Keratinocyte (primary cell): ENCODE measurements at regions not wholly inside any gene's neighbourhood (a gene's known extent, or its start where the extent isn't known, plus 50 kb on each side); places are given as distances from the start of the nearest gene placed in this dataset.
"Not testable (repeated sequence)": the region's sequence is repeated elsewhere in the genome, so short reads cannot be mapped to it uniquely, and the experiment has no call there.

ENCODE experiments used
- DNase-seq: peaks from one replicate; pipeline ENCODE4 v3.0.0-alpha.2; 2011; ENCODE audit warnings: low read depth, missing footprints, low spot score
- FAIRE-seq: peaks from 2 replicates; lab custom pipeline; 2011; peaks lifted over from hg19 to GRCh38; lab: Jason Lieb, UNC
- H2AFZ ChIP-seq: 2 replicates; pipeline ENCODE4 v1.6.0; 2012; ENCODE audit warnings: low read length, control low read depth, inconsistent platforms; ENCODE audit not compliant: control insufficient read depth
- H3K27ac ChIP-seq: 2 replicates; pipeline ENCODE4 v1.5.1; 2011; ENCODE audit warnings: low read length; ENCODE audit not compliant: control insufficient read depth, insufficient read depth
- H3K27me3 ChIP-seq: 3 replicates; pipeline ENCODE4 v1.6.0; 2011; ENCODE audit warnings: low read length; ENCODE audit not compliant: control insufficient read depth, insufficient read depth; ENCODE audit errors: extremely low read depth
- H3K36me3 ChIP-seq, 2 experiments: 2 replicates in 1 of 2; 3 replicates in 1 of 2; pipeline ENCODE4 v1.5.1; 2011; ENCODE audit warnings: low read length in 2 of 2, mild to moderate bottlenecking in 1 of 2; ENCODE audit not compliant: control insufficient read depth in 2 of 2, insufficient read depth in 2 of 2; ENCODE audit errors: extremely low read depth in 1 of 2
- H3K4me1 ChIP-seq: 3 replicates; pipeline ENCODE4 v1.5.1; 2011; ENCODE audit warnings: low read length; ENCODE audit not compliant: control insufficient read depth, insufficient read depth; ENCODE audit errors: extremely low read depth
- H3K4me2 ChIP-seq: 3 replicates; pipeline ENCODE4 v1.6.0; 2011; ENCODE audit warnings: low read depth, low read length; ENCODE audit not compliant: control insufficient read depth, insufficient read depth; ENCODE audit errors: extremely low read depth
- H3K4me3 ChIP-seq, 3 experiments: fragments of 200-600 bp in 1 of 3; sonication (generic) in 1 of 3; 2 replicates in 2 of 3; 3 replicates in 1 of 3; pipeline ENCODE4 v1.5.1; 2011 to 2016; ENCODE audit warnings: low read length in 3 of 3, mild to moderate bottlenecking in 3 of 3, control low read depth in 2 of 3, inconsistent platforms in 1 of 3, low read depth in 1 of 3, mixed read lengths in 1 of 3, mixed run types in 1 of 3, moderate library complexity in 1 of 3; ENCODE audit not compliant: control insufficient read depth in 2 of 3, insufficient read depth in 2 of 3; ENCODE audit errors: extremely low read depth in 1 of 3
- H3K79me2 ChIP-seq: 2 replicates; pipeline ENCODE4 v1.6.0; 2012; ENCODE audit warnings: low read length; ENCODE audit not compliant: control insufficient read depth, insufficient read depth
- H3K9ac ChIP-seq: 3 replicates; pipeline ENCODE4 v1.6.0; 2011; ENCODE audit warnings: low read length; ENCODE audit not compliant: control insufficient read depth, insufficient read depth; ENCODE audit errors: extremely low read depth
- H3K9me1 ChIP-seq: 3 replicates; pipeline ENCODE4 v1.6.0; 2011; ENCODE audit warnings: low read length; ENCODE audit not compliant: control insufficient read depth, insufficient read depth; ENCODE audit errors: extremely low read depth
- H3K9me3 ChIP-seq: 2 replicates; pipeline ENCODE4 v1.5.1; 2012; ENCODE audit warnings: low read depth, low read length; ENCODE audit not compliant: control insufficient read depth
- H4K20me1 ChIP-seq: 3 replicates; pipeline ENCODE4 v1.6.0; 2011; ENCODE audit warnings: low read length; ENCODE audit not compliant: control insufficient read depth, insufficient read depth; ENCODE audit errors: extremely low read depth
- CTCF ChIP-seq, 3 experiments: IDR thresholded peaks in 1 of 3; conservative IDR thresholded peaks in 1 of 3; optimal IDR thresholded peaks in 1 of 3; 2 replicates in 2 of 3; 3 replicates in 1 of 3; pipeline versions ENCODE3 to v1.5.1; 2011; ENCODE audit warnings: low read length in 3 of 3, mild to moderate bottlenecking in 3 of 3, moderate library complexity in 2 of 3, control low read depth in 1 of 3, inconsistent platforms in 1 of 3; ENCODE audit not compliant: insufficient read depth in 2 of 3; ENCODE audit errors: extremely low read depth in 1 of 3
- EZH2 ChIP-seq: IDR thresholded peaks from one replicate; pipeline ENCODE4 v1.6.1; 2012; ENCODE audit warnings: inconsistent platforms, mild to moderate bottlenecking, low read length, moderate library complexity
- dilution Hi-C: fragments of 300-500 bp; cut with MboI; formaldehyde crosslinking; loops from one replicate; pipeline ENCODE4 v1.7.0; 2020; ENCODE audit warnings: low sequenced_read_pairs; ENCODE audit not compliant: extremely low pct_ligation_motif_present

DNA sequence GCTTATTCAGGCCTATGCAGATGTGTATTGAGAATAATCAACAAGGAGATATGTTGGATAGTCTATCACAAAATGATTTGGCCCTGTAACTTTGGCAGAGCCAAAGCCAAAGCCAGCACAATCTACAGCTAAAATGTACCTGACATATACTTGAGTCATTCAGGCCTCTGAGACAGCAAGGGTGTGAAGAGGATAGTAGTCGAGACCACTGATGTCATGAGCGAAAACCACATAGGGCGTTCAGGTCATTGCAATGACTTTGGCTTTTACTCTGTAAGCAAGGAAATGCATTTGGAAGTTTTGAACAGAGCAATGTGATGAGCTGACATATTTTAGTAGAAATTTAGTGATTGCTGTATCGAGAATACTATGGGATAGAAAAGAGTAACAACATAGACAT is 579.6 kb downstream of the AMY1C start:
- H3K9me3 ChIP-seq: no peaks in the 10 kb centered on the region
- H2AFZ ChIP-seq: no peak overlapping the region
- H3K9ac ChIP-seq: no peak overlapping the region
- no peaks in the 10 kb centered on the region for H3K79me2 ChIP-seq
- DNase-seq (no peak), FAIRE-seq (no peak)
- H3K4me3 ChIP-seq: no peak overlapping the region
- no peaks in the 10 kb centered on the region for H3K27me3 ChIP-seq
- H3K27ac ChIP-seq: no peak overlapping the region
- no peaks in the 10 kb centered on the region for H3K36me3 ChIP-seq
- H3K4me1 ChIP-seq: no peaks in the 10 kb centered on the region
- H3K9me1 ChIP-seq: no peaks in the 10 kb centered on the region
- TF ChIP-seq EZH2 (no peak), CTCF (optimal IDR thresholded peaks at IDR 0.05 in 1 of 3, IDR thresholded peaks at IDR 0.05 in 1 of 3, conservative IDR thresholded peaks at IDR 0.05 in 1 of 3; ENCODE audit: extremely low read depth in 1 of 3, insufficient read depth in 2 of 3, low read length in 3 of 3) (no peak)
- no peak overlapping the region for H3K4me2 ChIP-seq
- dilution Hi-C loops: no loop called here
- H4K20me1 ChIP-seq: no peaks in the 10 kb centered on the region

- no peaks in the 10 kb centered on the region for H3K79me2 ChIP-seq
These were observed 582.1 kb downstream of the AMY1C start for GRCh38 chr1:104331763-104332162.

GRCh38 chr1:104337927-104338326 is 588.2 kb downstream of the AMY1C start:
- H3K4me2 ChIP-seq, FAIRE-seq, H2AFZ ChIP-seq, H3K79me2 ChIP-seq, H4K20me1 ChIP-seq, H3K36me3 ChIP-seq, H3K4me1 ChIP-seq, DNase-seq, H3K9me1 ChIP-seq, dilution Hi-C loops, H3K27ac ChIP-seq, H3K9me3 ChIP-seq, H3K4me3 ChIP-seq, H3K9ac ChIP-seq, H3K27me3 ChIP-seq: not testable (repeated sequence)

More at GRCh38 chr1:104331763-104332162, 582.1 kb downstream of the AMY1C start:
- TF ChIP-seq EZH2 (no peak), CTCF (optimal IDR thresholded peaks at IDR 0.05 in 1 of 3, IDR thresholded peaks at IDR 0.05 in 1 of 3, conservative IDR thresholded peaks at IDR 0.05 in 1 of 3; ENCODE audit: extremely low read depth in 1 of 3, insufficient read depth in 2 of 3, low read length in 3 of 3) (no peak)
- Histone ChIP-seq H3K9me1 (no peaks in the 10 kb centered on the region), H3K4me1 (no peaks in the 10 kb centered on the region), H3K27ac (no peak overlapping the region), H3K4me2 (no peak overlapping the region), H3K9ac (no peak overlapping the region), H3K36me3 (no peaks in the 10 kb centered on the region), H3K4me3 (no peak overlapping the region), H2AFZ (no peak overlapping the region), H4K20me1 (no peaks in the 10 kb centered on the region), H3K27me3 (no peaks in the 10 kb centered on the region), H3K9me3 (no peaks in the 10 kb centered on the region)
- dilution Hi-C loops: no loop called here
- DNase-seq (no peak), FAIRE-seq (no peak)
